ENCODE measurements at regions not wholly inside any gene's neighbourhood (a gene's known extent, or its start where the extent isn't known, plus 50 kb on each side); places are given as distances from the start of the nearest gene placed in this dataset.

DNA sequence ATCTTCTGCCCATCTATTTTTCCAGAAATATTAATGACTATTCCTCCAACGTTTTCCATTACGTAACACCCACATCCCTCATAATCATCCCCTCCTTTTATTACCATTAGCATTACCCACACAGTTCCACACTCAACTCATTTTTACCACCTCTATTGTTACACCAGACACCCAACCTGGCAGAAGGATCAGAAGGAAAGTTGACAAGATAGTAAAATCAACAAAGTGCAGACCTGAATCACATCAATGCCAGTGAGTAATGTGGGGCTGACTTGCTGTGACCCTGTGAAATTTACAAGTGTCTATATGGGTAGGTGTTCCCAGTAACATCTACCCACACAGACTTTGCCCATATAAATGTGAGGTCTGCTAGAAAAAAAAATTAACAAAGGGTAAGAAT, 568.2 kb downstream of the MAFB start:
- DNase-seq = no peak

DNA sequence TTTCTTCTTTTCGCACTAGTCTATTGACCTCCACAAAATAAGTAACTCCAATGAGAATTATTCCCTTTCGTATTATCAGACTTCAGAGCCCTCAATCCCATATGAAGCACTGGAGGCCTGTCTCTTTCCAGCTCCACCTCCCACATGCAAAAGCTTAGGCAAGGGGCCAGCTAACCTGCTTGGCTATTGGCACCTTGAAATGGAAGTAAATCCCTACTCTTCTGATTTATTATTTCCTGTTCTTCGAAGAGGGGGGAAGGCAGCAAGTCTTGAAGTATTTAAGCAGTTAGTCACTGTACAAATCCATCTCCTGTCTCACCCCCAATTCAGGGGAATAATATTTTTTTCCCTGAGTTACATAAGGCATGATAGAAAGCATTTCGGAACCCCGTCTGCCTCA, 577.8 kb downstream of the MAFB start:
- DNase-seq = no peak

DNA sequence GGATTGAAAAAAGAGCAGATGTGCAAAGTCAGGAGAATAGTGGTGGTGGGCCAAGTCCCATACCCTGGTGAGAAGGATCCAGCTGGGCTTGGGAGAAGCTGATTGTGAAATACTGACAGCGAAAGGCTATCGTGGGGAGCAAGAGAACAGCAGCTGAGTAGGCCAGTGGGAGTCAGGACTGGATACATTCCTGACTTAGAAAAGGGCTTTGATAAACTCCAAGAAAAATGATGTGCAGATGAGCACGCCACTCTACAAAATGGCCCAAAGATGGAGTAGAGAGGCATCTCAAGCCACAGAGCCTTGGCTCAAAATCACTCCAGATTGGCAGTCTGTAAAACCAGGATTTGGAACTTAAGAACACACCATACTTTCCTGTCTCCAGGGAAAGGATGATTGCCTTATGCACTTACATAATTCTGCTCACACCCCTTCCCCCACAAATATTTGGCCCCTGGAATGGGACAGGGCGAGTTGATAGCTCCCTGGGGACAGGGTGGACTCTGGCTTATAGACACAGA, 578.7 kb downstream of the MAFB start:
- no peak for DNase-seq

DNA sequence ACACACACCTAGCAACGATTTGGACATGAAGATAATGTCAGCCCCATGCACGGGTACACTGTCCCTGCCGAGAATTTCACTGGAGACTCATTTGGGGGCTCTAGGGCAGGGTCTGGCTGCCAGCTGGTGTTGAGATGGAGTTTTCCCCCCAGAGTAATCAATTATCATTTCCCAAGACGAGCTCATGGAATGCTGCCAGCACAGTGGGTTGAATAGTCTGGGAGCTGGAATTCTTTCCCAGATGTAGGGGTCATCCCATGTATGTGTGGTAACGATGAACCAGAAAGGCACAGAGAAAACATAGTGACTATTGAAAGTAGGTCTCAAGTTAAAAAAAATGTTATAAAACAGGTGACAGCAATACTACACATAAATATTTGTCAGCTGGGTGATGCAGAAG, 579.9 kb downstream of the MAFB start:
- no peak for DNase-seq

DNA sequence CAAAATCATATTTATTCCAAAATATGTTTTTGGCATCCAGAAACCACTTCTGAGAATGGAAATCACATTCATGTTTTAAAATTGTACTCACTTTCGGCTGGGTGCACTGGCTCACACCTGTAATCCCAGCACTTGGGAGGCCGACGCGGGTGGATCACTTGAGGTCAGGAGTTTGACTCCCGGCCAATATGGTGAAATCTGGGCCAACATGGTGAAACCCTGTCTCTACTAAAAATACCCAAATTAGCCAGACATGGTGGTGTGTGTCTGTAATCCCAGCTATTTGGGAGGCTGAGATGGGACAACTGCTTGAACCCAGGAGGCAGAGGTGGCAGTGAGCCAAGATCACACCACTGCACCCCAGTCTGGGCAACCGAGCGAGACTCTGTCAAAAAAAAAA, 580.7 kb downstream of the MAFB start:
- DNase-seq = no peak

DNA sequence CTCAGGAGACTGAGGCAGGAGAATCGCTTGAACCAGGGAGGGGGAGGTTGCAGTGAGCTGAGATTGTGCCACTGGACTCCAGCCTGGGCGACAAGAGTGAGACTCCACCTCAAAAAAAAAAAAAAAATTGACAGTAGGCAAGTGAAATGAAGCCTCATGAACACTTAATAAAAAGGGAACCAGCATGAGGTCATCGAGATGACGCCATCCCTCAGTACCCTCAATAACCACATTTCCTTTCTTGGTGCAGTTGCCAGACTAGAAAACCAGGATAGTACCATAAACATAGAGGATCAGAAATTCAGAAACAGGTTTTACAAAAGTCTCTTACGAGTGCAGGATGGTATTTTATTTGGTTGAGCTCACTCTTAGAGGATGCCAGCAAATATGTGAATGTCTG, 584.1 kb downstream of the MAFB start:
- no peak for DNase-seq

DNA sequence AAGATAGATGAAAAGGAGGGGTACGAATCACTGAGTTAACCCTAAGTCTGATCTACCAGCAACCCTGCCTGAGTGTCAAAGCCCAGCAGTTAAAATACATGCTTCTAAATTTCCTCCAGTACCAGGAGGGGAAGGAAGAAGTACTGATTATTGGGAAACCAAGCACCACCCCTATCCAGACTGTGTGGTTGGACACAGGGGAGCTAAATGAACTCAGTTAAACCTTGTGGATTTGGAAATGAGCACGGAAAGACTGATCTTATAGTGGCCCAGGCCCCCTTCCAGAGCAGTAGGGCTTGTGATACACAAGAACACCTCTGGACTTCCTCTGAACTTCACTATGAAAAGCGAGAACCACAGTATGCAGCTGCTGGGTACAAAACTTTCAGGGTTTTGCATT, 585.6 kb downstream of the MAFB start:
- DNase-seq = no peak

DNA sequence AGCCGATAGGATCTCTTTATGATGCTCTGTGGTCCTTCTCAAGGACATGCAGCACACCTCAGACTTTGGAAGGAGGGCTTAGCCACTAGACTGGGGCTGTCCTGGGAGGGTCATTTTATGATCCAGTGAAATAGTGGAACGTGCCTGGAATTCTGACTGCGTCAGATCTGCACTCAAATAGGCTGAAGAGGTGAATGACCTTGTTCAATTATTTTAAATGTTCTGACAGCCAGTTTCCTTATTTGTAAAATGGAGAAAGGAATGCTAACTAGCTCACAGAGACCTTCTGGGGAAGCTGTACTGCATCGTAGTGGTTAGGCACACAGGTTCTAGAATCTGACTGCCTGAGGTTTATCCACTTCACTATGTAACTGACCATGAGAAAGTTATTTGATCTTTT, 587.5 kb downstream of the MAFB start:
- no peak for DNase-seq

DNA sequence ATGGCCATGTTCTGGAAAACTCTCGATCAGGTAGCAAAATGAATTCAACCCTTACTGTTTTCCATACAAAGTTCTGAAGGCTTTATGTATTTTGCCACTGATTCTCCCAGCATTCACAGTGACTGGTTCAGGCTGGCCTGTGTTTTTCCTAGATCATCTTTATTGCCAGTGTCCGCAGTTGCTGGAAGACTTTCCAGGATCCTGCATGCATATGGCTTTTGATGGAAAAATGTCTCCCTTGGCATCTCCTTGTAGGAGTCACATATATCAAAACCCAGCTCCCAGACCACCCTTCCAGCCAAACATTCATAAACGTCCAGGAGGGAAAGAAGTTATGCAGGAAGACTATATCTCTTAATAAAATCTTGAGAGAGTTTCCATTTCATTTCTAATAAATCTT, 588.8 kb downstream of the MAFB start:
- DNase-seq = no peak

DNA sequence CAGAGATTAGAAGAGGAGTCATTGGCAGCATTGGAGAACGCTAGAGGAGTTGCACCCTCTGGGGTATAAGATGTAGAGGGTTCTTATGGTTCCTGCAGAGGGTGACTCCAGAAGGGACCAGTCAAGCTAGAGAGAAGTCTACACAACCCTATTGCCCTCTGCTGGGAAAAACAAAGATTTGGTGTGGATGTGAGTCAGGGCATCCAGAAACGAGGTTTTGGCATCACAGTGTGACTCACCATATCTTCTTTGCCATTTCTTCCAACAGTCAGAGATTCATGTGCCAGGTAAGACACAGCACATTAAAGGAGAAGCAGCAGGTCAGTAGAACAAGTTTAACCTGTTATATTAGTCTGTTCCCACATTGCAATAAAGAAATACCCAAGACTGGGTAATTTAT, 598.8 kb downstream of the MAFB start:
- no peak for DNase-seq

DNA sequence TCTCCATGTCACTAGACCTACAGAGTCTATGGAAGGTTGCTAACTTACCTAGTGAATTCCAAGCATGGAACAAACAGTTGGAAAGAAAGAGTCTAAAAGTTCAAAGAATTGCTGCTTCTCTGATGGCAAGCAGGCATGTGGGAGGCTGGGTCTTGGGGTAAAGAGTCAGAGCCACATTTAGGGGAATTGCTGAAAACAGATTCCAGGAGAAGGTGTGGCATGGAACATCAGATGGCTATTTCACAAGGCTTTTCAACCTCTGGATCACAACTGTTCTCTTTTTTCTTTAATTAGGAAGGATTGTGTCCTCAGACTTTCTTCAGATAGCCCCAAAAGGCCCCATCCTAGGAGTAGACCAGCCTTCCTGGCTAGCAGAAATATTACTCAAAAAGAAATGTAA, 601.5 kb downstream of the MAFB start:
- DNase-seq = no peak

DNA sequence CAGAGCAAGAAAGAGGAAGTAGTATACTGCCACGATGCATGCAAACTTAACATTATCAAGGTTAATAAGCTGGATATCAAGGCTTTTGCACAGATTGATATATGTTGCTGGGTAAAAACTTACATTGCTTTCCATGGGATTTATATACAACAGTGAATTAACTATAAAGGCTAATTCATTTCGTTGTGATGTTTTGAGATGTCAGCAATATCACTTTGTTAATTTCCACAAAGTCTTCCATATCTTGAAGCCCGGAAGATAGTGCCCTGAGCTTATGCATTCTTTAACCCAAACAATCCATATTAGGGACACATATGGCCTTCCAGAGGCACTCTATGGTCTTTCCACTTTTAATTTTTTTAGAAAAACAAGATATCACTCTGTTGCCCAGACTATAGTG, 603.5 kb downstream of the MAFB start:
- no peak for DNase-seq

DNA sequence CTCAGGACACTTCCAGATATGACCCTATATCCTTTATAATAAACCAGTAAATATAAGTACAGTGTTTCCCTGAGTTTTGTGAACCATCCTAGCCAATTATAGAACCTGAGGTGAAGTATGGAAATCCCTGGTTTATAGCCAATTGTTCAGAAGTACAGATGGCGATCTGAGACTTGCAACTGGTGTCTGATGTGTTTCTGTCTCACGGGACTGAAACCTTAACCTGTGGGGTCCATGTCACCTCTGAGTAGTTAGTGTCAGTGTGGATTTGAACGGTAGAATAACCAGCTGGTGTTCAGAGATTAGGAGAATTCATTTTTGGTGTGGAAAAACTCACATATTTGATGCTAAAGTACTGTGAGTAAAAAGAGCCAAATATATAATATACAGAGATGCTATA, 606.6 kb downstream of the MAFB start:
- no peak for DNase-seq

DNA sequence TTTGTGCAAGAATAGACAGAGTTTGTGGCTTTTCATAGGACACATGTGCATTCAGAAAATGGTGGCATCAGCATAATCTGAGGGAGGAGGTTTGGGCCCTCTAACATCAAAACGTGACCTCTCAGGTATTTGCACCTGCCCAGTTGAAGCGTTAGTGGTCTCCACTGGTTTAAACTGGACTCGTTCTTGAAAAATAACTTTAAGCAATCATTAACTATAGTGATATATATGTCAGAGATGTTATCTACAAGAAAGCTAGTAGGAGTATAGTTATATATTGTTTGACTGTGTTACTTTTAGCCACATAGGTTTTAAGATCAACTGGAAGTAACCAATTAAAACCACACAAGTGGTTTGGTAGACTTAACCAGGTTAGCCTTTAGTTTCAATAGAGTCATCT, 607.4 kb downstream of the MAFB start:
- DNase-seq = no peak

DNA sequence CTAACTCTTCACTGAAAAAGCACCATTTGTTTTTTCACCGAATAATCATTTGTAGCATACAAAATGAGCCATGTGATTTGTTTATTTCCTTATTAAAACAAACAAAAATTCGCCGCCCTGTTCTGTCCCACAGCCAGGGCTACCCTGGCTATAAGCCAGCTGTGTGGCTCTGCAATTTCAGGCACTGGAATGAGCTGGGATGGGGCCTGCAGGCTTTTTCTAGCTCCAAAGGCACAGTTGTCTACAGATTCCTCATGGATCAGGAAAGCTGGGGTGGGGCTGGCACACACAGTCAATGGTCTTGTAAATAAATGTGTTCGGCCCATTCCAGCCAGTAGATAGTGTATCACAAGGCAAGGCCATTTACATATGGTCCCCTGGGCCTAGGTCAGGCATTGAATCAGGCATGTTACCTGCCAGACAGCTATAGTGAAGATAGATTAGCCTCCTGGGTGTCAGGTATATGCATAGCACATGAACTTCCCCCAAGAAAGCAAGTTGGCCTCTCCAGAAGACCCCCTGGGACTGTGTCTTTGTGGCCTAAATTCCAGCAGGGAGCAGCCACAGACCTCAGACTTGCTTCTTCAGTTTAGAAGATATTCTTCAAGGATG, 608.9 kb downstream of the MAFB start:
- DNase-seq = no peak

DNA sequence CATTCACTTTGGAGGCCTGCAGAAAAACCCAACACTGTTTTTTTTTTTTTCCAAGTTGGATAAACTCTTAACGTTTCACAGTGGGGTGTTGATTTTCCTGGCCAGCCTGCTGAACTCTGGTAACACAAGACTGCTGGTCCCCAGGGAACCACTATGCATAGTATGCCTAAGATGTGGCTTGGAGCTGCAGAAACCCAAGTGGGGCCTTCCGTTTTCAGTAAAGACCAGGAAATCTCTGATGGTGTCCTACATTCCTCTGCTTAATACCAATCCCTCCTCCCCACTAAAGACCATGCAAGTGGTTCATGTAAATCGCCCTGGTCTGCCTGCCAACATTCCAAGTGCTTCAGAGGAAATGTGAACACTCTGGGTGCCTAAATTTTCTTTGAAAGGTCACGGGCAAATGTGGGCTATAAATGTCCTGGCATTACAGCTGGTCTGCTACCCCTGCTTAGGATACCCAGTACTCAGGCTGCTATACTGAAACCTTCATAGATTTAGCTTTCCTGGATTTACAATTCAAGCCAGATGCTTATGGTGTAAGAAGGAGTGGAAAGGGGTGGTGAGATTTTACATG, 615.4 kb downstream of the MAFB start:
- DNase-seq = no peak

DNA sequence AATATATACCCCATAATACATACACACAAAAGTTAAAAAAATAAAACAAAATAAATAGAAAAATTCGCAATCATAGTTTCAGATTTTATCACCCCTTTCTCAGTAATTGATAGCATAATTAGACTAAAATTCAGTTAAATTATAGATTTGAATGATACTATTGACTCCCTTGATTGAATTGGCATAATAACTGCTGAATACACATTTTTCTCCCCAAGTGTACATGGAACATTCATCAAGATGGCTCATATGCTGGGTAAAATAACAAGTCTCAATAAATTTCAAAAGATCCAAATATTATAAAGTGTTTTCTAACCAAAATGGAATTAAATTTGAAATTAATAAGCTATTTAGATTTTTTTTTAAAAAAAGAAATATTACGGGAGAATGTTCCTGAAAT, 616.1 kb downstream of the MAFB start:
- no peak for DNase-seq

DNA sequence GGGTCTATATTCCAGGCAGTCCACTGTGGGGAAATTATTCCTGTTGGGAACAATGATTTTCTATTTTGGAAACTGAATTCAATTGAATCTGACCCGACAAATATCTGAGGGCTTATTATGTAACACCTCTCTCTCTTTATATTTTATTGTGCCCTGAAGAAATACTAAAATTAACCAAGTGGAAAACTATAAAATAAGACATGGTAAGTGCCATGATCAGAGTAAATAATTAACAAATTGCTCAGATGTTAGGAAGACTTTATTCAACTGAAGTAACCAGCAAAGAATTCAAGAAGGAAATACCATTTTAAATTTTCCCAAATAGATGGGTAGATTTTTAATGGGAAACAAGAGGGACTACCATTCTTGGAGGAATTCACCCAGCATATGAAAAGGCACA, 632.9 kb downstream of the MAFB start:
- no peak for DNase-seq

DNA sequence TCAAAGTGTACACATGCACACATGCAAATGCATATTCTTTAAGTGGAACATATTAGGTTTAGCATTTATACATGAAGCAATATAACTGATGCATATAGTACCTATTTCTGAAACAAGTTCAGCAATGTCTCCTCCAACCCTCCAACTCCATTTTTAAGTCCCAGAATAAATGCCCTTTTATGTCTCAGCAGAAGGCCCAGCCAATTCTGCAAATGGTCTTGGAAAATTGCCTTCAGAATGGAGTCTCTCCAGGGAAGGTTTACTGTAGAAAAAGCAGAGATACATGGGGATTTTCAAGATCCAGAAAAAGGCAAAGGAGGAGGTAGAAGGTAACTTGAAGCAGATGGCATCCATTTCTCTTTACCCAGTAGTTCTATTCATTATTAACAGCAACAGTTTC, 633.3 kb downstream of the MAFB start:
- DNase-seq = no peak

DNA sequence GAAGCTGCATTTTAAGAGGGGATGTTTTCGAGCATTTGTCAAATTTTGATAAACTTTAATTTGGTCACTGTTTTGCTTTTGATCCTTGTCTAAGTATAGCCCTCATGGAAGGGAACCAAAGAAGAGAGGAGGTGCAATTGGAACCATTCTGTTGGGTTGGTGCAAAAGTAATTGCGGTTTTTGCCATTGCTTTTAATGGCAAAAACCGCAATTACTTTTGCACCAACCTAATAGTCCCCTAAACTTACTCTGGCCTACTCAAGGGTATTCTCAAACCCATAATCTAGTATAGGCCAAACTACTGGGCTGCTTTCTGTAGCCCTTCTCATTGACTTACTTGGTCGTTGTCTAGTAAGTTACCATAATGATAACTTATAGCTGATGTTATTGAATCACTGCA, 634.7 kb downstream of the MAFB start:
- DNase-seq = no peak

DNA sequence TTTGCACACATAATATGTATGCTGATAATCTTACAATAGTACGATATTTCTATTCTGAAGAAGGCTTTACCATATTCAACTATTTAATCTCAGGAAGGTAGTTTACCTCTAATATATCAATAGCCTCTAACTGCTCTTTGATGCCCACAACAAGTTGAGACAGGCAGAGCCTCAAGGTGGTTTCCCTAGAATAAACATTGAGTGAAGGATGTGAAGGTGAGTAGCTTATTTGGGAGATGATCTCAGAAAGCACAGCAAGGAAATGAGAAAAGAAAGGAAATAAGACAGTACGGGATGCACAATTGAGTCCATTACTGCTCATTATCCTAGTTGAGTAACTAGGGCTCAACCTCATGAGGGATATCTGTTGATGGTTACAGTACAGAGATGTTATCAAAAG, 638.4 kb downstream of the MAFB start:
- no peak for DNase-seq

DNA sequence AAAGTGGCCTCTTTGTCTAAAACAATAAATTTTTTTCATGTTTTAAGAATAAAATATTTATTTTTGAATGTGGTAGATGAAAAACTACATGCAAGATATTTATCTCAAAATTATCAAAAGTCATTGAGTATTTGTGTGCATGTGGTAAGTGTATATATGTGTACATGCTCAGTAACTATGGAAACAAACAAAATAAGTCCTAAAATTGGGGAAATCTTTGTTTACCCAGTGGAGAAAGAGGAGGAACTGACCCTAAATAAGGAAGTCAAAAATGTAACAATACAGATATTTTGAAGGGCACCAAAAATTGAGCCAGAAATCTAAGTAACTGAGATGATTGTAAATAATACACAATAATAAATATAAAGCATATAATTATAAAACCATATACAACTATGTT, 639.2 kb downstream of the MAFB start:
- DNase-seq = no peak

DNA sequence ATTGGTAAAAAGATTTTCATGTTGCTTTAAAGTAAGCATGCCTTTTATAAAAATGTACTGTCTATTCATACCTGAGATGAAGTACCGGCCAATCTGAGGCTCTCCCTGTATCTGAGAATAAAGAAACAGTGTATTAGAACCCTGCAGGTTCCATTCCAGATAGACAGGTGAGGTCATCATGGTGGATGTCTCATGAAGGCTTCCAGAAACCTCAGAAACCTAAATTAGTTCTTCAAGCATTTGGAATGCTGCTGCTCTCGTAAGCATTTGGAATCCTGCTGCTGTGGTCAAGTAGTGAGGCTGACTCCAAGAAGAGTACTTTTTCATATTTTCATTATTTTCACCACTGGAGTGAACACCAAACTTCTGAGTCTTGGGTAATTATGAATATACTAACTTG, 642.3 kb downstream of the MAFB start:
- DNase-seq = no peak

DNA sequence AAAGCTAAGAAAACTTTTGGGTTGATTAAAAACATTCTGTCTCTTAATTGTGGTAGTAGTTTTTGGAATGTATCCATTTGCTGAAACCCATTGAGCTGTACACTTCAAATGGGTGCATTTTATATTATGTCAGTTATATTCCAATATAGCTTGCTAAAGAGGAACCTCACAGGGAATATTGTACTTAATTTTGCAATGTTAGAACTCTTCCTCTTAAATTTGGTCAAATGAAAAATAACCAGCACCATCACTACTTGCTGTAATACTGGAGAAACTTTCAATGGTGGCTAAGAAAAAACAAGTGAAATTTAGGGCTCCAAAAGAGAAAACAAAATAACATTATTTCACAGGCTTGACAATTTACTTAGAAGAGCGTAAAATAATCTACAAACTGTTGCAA, 651.5 kb downstream of the MAFB start:
- DNase-seq = no peak

DNA sequence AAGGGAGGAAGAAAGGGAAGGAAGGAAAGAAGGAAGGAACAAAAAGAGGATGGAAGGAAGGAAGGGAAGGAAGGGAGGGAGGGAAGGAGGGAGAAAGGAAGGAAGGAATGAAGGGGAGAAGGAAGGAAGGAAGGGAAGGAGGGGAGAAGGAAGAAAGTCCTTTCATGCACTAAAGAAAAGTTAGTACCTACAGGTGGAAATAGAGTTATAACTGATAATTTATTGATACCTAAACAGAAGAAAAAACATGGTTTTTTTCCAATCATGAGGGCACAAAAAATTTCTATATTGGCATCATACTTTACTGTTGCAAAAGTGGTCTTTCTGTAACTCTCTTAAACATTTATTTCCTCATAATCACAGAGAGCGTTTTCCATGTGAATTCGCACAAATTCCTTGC, 659.4 kb downstream of the MAFB start:
- no peak for DNase-seq

Measured in NCI-H510A (cell line).